HepG2 (cell line): ENCODE measurements at regions not wholly inside any gene's neighbourhood (a gene's known extent, or its start where the extent isn't known, plus 50 kb on each side); places are given as distances from the start of the nearest gene placed in this dataset.

ENCODE experiments used
- ATAC-seq: fragments of 200-7000 bp; cut with Tn5 transposase; 3 replicates; pipeline ENCODE4 v1.9.1; 2020; ENCODE audit warnings: mild to moderate bottlenecking, moderate library complexity
- BruUV-seq: library from RNA; stranded (reverse); fragments of 400-500 nt; replicated peaks from 2 replicates; lab custom pipeline; 2021; lab: Mats Ljungman, UMichigan
- CTCF ChIA-PET: fragments of 300-600 bp; formaldehyde crosslinking; extraction: SDS; loops from one replicate; lab custom pipeline; 2021; ENCODE audit warnings: low total read pairs, inconsistent platforms, low intra/inter-chr PET ratio; lab: Yijun Ruan, JAX
- POLR2A ChIA-PET: fragments of 350-600 bp; sonication (Branson Sonifier 250); formaldehyde crosslinking; loops from one replicate; lab custom pipeline; 2020; ENCODE audit warnings: antibody characterized with exemption, inconsistent platforms; lab: Yijun Ruan, JAX
- DNase-seq: peaks from one replicate; pipeline ENCODE4 v3.0.0-alpha.2; 2015; ENCODE audit warnings: low spot score
- FAIRE-seq: peaks from 3 replicates; lab custom pipeline; 2011; peaks lifted over from hg19 to GRCh38; lab: Jason Lieb, UNC
- H2AFZ ChIP-seq: one replicate; pipeline ENCODE4 v1.6.1; 2011; ENCODE audit warnings: low read length, inconsistent platforms
- H3K27ac ChIP-seq: fragments of 300-600 bp; 3 replicates; pipeline ENCODE4 v1.8.0; 2011; ENCODE audit warnings: mixed run types, mild to moderate bottlenecking, mixed read lengths, low read length, inconsistent platforms; ENCODE audit not compliant: insufficient read depth; ENCODE audit errors: extremely low read length
- H3K27me3 ChIP-seq, 2 experiments: fragments of 200-600 bp in 1 of 2; 2 replicates in 1 of 2; 3 replicates in 1 of 2; pipeline versions ENCODE4 v1.6.0 to v1.8.0; 2011; ENCODE audit warnings: low read length in 2 of 2, mild to moderate bottlenecking in 2 of 2, moderate library complexity in 2 of 2, inconsistent platforms in 1 of 2; ENCODE audit not compliant: insufficient read depth in 2 of 2, control insufficient read depth in 1 of 2
- H3K36me3 ChIP-seq, 2 experiments: fragments of 200-600 bp in 1 of 2; replicated peaks in 1 of 2; 2 replicates in 1 of 2; 3 replicates in 1 of 2; pipeline versions ENCODE4 v1.5.1 to v1.8.0; 2011; ENCODE audit warnings: low read length in 2 of 2, inconsistent platforms in 1 of 2; ENCODE audit not compliant: insufficient read depth in 2 of 2, control insufficient read depth in 1 of 2
- H3K4me1 ChIP-seq: 2 replicates; pipeline ENCODE4 v1.5.1; 2012; ENCODE audit warnings: low read length, inconsistent platforms; ENCODE audit not compliant: insufficient read depth
- H3K4me2 ChIP-seq: 2 replicates; pipeline ENCODE4 v1.6.0; 2011; ENCODE audit warnings: low read depth, low read length, inconsistent platforms
- H3K4me3 ChIP-seq, 3 experiments: fragments of 200-600 bp in 1 of 3; sonication (generic), shearing (Covaris generic) in 1 of 3; replicated peaks in 1 of 3; 2 replicates each; pipeline ENCODE4 v1.5.1; 2011 to 2016; ENCODE audit warnings: low read length in 3 of 3, inconsistent platforms in 2 of 3, low read depth in 2 of 3, mild to moderate bottlenecking in 2 of 3, control low read depth in 1 of 3, mixed read lengths in 1 of 3; ENCODE audit not compliant: insufficient read depth in 1 of 3
- H3K79me2 ChIP-seq: one replicate; pipeline ENCODE4 v1.6.1; 2011; ENCODE audit warnings: low read length, inconsistent platforms; ENCODE audit not compliant: insufficient read depth
- H3K9ac ChIP-seq: 2 replicates; pipeline ENCODE4 v1.6.0; 2011; ENCODE audit warnings: mild to moderate bottlenecking, low read depth, low read length, inconsistent platforms; ENCODE audit not compliant: insufficient read depth
- H3K9me3 ChIP-seq: 2 replicates; pipeline ENCODE4 v1.5.1; 2012; ENCODE audit warnings: mild to moderate bottlenecking, low read length
- H4K20me1 ChIP-seq: 2 replicates; pipeline ENCODE4 v1.6.0; 2011; ENCODE audit warnings: inconsistent platforms, mild to moderate bottlenecking, low read length, moderate library complexity; ENCODE audit not compliant: insufficient read depth
- ATRX ChIP-seq: sonication (generic); formaldehyde crosslinking; IDR thresholded peaks from 2 replicates; pipeline ENCODE4 v1.4.0; 2020; ENCODE audit warnings: missing genetic modification reagents, borderline replicate concordance
- BCLAF1 ChIP-seq: fragments of 450-650 bp; IDR thresholded peaks from 2 replicates; pipeline ENCODE4 v1.6.1; 2017; ENCODE audit warnings: mild to moderate bottlenecking
- FOXC1 ChIP-seq: sonication (generic); formaldehyde crosslinking; IDR thresholded peaks from 2 replicates; pipeline ENCODE4 v1.8.0; 2022; ENCODE audit warnings: mild to moderate bottlenecking, missing genetic modification reagents, borderline replicate concordance
- FOXP4 ChIP-seq: sonication (generic); formaldehyde crosslinking; IDR thresholded peaks from 2 replicates; pipeline ENCODE4 v1.4.0; 2020; ENCODE audit warnings: missing genetic modification reagents
- GABPA ChIP-seq, 2 experiments: IDR thresholded peaks; 2 replicates each; pipeline ENCODE4 v1.6.1; 2011 to 2016; ENCODE audit warnings: low read depth in 2 of 2, low read length in 1 of 2, missing biosample characterization in 1 of 2, missing genetic modification characterization in 1 of 2
- KDM5A ChIP-seq: fragments of 200-600 bp; sonication (generic); IDR thresholded peaks from 2 replicates; pipeline ENCODE4 v1.7.0; 2018; ENCODE audit warnings: antibody characterized with exemption, mild to moderate bottlenecking, low read length, borderline replicate concordance
- MEIS2 ChIP-seq: sonication (generic); formaldehyde crosslinking; IDR thresholded peaks from 2 replicates; pipeline ENCODE4 v1.9.0; 2021; ENCODE audit warnings: mild to moderate bottlenecking, missing genetic modification reagents
- SKI ChIP-seq: fragments of 450-650 bp; IDR thresholded peaks from one replicate; pipeline ENCODE4 v1.6.1; 2018; ENCODE audit warnings: mild to moderate bottlenecking; ENCODE audit not compliant: partially characterized antibody
- SOX6 ChIP-seq, 2 experiments: fragments of 450-650 bp in 1 of 2; sonication (generic) in 1 of 2; formaldehyde crosslinking in 1 of 2; IDR thresholded peaks; 2 replicates each; pipeline versions ENCODE4 v1.4.0 to v1.6.1; 2017 to 2020; ENCODE audit warnings: antibody characterized with exemption in 1 of 2, mild to moderate bottlenecking in 1 of 2, missing genetic modification reagents in 1 of 2
- ZNF235 ChIP-seq: sonication (generic); formaldehyde crosslinking; IDR thresholded peaks from 2 replicates; pipeline ENCODE4 v1.8.1; 2023; ENCODE audit warnings: mild to moderate bottlenecking, missing genetic modification reagents, borderline replicate concordance
- ZNF318 ChIP-seq: sonication (generic); formaldehyde crosslinking; IDR thresholded peaks from 2 replicates; pipeline ENCODE4 v1.4.0; 2020; ENCODE audit warnings: mild to moderate bottlenecking, missing genetic modification reagents
- ZSCAN29 ChIP-seq: sonication (generic); formaldehyde crosslinking; conservative IDR thresholded peaks from 2 replicates; pipeline ENCODE4 v1.4.0; 2020; ENCODE audit warnings: mild to moderate bottlenecking, missing genetic modification reagents
- WGBS: methylation state at CpG from one replicate; pipeline ENCODE4 v1.1.6; 2017; ENCODE audit warnings: low lambda C conversion rate; 5-methylcytosine and 5-hydroxymethylcytosine counted together
- in situ Hi-C: cut with HindIII; loops from 2 replicates; pipeline ENCODE4 v1.10.0; 2017; ENCODE audit warnings: low pct_unique_long_range_greater_than_20kb; ENCODE audit not compliant: extremely low pct_ligation_motif_present
- intact Hi-C: fragments of 100-400 bp; cut with micrococcal nuclease; formaldehyde crosslinking; loops from one replicate; pipeline ENCODE4 v1.10.0; 2022; ENCODE audit not compliant: unreplicated experiment

GRCh38 chr7:68767462-68767861 lies 830.8 kb upstream of the AUTS2 start:
- POLR2A ChIA-PET: no interaction called here
- DNase-seq (no peak), FAIRE-seq (no peak), ATAC-seq (no peak)
- Histone ChIP-seq H3K27me3 (no peaks in the 10 kb centered on the region), H3K9me3 (peaks cover 11% of the 10 kb centered on the region), H2AFZ (no peak overlapping the region), H3K27ac (no peak overlapping the region), H3K36me3 (no peaks in the 10 kb centered on the region), H3K79me2 (no peaks in the 10 kb centered on the region), H3K4me1 (no peaks in the 10 kb centered on the region), H4K20me1 (no peaks in the 10 kb centered on the region), H3K4me2 (no peak overlapping the region), H3K4me3 (no peak overlapping the region), H3K9ac (no peak overlapping the region)
- intact Hi-C loops: no loop called here
- in situ Hi-C loops: no loop called here
- BruUV-seq: no TSS peak
- 2% methylated on average over 4 of the region's 4 CpGs for WGBS
- CTCF ChIA-PET: no interaction called here
- TF ChIP-seq SKI: no peak
- no peak for TF ChIP-seq MEIS2
- TF ChIP-seq KDM5A: no peak
- no peak for TF ChIP-seq FOXC1 (CRISPR knock-in tag)
- TF ChIP-seq FOXP4 (CRISPR knock-in tag): no peak
- no peak for TF ChIP-seq ZNF318 (CRISPR knock-in tag)
- TF ChIP-seq BCLAF1: no peak
- TF ChIP-seq ZSCAN29 (CRISPR knock-in tag): no peak
- TF ChIP-seq GABPA (IDR thresholded peaks at IDR 0.05; ENCODE audit: low read depth, low read length): no peak
- TF ChIP-seq GABPA (CRISPR knock-in tag; IDR thresholded peaks at IDR 0.05; ENCODE audit: low read depth): no peak
- TF ChIP-seq ATRX (CRISPR knock-in tag): no peak
- TF ChIP-seq SOX6 (IDR thresholded peaks at IDR 0.05): no peak
- no peak for TF ChIP-seq SOX6 (CRISPR knock-in tag; IDR thresholded peaks at IDR 0.05)
- no peak for TF ChIP-seq ZNF235 (CRISPR knock-in tag)
